Upper lobe of left lung (tissue), 4 donors: ENCODE measurements at regions not wholly inside any gene's neighbourhood (a gene's known extent, or its start where the extent isn't known, plus 50 kb on each side); places are given as distances from the start of the nearest gene placed in this dataset.

Experiments used
- CTCF ChIP-seq, 6 experiments: fragments of 450-650 bp in 4 of 6; fragments of 200-600 bp in 2 of 6; sonication (generic) in 2 of 6; IDR thresholded peaks; one replicate each; pipeline ENCODE4 v1.5.1; 2016 to 2019; ENCODE audit warnings: antibody characterized with exemption in 6 of 6
- EP300 ChIP-seq, 4 donors: sonication (generic); formaldehyde crosslinking; IDR thresholded peaks; one replicate each; pipeline ENCODE4 v1.5.1; 2017; ENCODE audit warnings: antibody characterized with exemption in 4 of 4, control low read depth in 2 of 4
- POLR2A ChIP-seq, 4 donors: fragments of 450-650 bp; IDR thresholded peaks; one replicate each; pipeline ENCODE4 v1.5.1; 2016 to 2017; ENCODE audit warnings: antibody characterized with exemption in 4 of 4, mild to moderate bottlenecking in 2 of 4
- POLR2AphosphoS5 ChIP-seq, 2 donors: sonication (generic); formaldehyde crosslinking; IDR thresholded peaks; one replicate each; pipeline ENCODE4 v1.5.1; 2017; ENCODE audit warnings: antibody characterized with exemption in 2 of 2

GRCh38 chr3:174414902-174415301 lies 444.2 kb upstream of the NAALADL2 start:
- TF ChIP-seq POLR2AphosphoS5 (IDR thresholded peaks at IDR 0.05) (no peak), POLR2A (IDR thresholded peaks at IDR 0.05) (no peak), CTCF (IDR thresholded peaks at IDR 0.05) (no peak), EP300 (IDR thresholded peaks at IDR 0.05) (no peak)
